ENCODE measurements at regions not wholly inside any gene's neighbourhood (a gene's known extent, or its start where the extent isn't known, plus 50 kb on each side); places are given as distances from the start of the nearest gene placed in this dataset.

- TF ChIP-seq, protein P1, sequence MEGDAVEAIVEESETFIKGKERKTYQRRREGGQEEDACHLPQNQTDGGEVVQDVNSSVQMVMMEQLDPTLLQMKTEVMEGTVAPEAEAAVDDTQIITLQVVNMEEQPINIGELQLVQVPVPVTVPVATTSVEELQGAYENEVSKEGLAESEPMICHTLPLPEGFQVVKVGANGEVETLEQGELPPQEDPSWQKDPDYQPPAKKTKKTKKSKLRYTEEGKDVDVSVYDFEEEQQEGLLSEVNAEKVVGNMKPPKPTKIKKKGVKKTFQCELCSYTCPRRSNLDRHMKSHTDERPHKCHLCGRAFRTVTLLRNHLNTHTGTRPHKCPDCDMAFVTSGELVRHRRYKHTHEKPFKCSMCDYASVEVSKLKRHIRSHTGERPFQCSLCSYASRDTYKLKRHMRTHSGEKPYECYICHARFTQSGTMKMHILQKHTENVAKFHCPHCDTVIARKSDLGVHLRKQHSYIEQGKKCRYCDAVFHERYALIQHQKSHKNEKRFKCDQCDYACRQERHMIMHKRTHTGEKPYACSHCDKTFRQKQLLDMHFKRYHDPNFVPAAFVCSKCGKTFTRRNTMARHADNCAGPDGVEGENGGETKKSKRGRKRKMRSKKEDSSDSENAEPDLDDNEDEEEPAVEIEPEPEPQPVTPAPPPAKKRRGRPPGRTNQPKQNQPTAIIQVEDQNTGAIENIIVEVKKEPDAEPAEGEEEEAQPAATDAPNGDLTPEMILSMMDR (IDR thresholded peaks at IDR 0.05) = no peak
- TF ChIP-seq POLR2A (IDR thresholded peaks at IDR 0.05) = no peak
These were observed 810.9 kb upstream of the ACO1 start for GRCh38 chr9:31573561-31573960.
